Skin of body (tissue), 1 donor: ENCODE measurements at regions not wholly inside any gene's neighbourhood (a gene's known extent, or its start where the extent isn't known, plus 50 kb on each side); places are given as distances from the start of the nearest gene placed in this dataset.
"Not testable (repeated sequence)": the region's sequence is repeated elsewhere in the genome, so short reads cannot be mapped to it uniquely, and the experiment has no call there.

Source experiments
- DNase-seq: peaks from one replicate; lab custom pipeline; 2025; lab: John Stamatoyannopoulos, UW

GRCh38 chr12:91490667-91491311 is 308.2 kb upstream of the DCN start:
- DNase-seq = no peak

DNA sequence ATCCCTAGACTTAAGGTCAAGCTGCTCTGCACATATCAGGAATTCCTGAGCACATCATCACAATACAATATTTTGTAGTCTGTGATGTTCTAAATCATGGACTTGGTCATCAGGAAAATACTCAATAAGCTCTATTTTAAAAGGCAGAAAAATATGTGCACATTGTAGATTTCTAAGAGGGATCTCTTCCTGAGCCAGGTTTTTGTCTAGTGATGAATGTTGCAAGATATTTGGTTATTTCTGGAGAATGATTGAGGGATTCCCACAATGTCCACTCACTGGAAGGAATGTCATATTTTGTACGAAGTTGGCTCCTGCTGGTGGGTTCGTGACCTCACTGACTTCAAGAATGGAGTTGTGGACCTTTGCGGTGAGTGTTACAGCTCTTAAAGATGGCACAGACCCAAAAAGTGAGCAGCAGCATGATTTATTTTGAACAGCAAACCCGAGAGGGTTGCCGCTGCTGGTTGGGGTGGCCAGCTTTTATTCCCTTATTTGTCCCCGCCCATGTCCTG is 300.9 kb upstream of the DCN start:
- DNase-seq = no peak

DNA sequence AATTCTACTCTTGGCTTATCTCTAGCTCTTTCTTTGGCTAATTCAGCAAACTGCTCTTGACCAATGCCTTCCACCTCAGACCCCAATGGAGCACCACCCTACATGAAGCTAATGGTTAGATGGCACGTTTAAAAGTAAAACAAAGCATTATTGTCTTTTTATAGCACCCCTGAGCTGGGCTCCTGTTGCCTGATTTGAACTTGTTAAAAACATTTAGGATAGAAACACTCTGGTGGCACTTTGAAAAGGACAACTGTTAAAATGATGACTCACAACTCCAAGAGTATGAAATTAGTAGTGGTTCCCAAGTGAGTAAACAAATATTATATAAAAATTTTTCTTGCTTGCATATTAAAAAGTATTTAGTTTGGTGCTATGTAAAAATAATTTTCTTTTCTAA is 299.6 kb upstream of the DCN start:
- no peak for DNase-seq

GRCh38 chr12:91478500-91478899 is 295.9 kb upstream of the DCN start:
- no peak for DNase-seq

GRCh38 chr12:91467686-91468085 is 285.1 kb upstream of the DCN start:
- DNase-seq = no peak

DNA sequence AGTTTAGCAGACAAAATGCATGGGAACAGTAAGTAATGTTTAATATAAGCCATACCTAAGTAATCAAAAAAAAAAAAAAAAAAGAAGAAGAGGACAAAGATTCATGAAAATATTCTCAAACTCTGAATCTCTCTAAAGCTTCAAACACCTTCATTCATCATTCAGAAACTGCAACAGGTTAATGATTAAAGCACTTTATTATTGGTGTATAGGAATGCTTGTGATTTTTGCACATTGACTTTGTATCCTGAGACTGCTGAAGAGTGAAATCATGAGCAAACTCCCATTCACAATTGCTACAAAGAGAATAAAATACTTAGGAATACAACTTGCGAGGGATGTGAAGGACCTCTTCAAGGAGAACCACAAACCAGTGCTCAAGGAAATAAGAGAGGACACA is 278.4 kb upstream of the DCN start:
- DNase-seq = no peak

GRCh38 chr12:91460469-91460868 is 277.9 kb upstream of the DCN start:
- DNase-seq = no peak

DNA sequence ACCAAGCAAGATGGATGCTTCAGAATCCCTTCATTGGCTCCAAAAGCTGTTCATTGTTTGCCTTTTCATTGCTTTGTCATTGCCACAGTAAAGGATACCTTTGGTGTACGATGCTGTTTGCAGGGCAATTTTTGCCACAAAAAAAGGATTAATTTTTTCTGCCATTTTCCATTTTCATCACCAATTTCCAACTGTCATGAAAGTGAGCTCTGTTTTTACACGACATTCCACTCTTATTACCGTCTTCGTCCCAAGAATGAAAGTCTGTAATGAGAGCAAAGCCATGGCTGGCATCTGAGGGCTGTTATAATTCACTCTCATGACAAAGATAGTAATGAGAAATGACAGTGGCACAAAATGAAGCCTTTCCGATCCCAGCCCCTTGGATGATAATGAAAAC is 272.7 kb upstream of the DCN start:
- no peak for DNase-seq

- DNase-seq = no peak
Observed at GRCh38 chr12:91454179-91454578, 271.6 kb upstream of the DCN start.

DNA sequence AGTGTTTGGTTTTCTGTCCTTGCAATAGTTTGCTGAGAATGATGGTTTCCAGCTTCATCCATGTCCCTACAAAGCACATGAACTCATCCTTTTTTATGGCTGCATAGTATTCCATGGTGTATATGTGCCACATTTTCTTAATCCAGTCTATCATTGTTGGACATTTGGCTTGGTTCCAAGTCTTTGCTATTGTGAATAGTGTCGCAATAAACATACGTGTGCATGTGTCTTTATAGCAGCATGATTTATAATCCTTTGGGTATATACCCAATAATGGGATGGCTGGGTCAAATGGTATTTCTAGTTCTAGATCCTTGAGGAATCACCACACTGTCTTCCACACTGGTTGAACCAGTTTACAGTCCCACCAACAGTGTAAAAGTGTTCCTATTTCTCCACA is 269.8 kb upstream of the DCN start:
- DNase-seq = not testable (repeated sequence)

- no peak for DNase-seq
Observed at GRCh38 chr12:91441993-91442952, 259.7 kb upstream of the DCN start.

GRCh38 chr12:91441246-91441645 is 258.6 kb upstream of the DCN start:
- DNase-seq = no peak

GRCh38 chr12:91434081-91434480 is 251.5 kb upstream of the DCN start:
- no peak for DNase-seq

- no peak for DNase-seq
Observed at GRCh38 chr12:91432755-91433154, 250.1 kb upstream of the DCN start.

DNA sequence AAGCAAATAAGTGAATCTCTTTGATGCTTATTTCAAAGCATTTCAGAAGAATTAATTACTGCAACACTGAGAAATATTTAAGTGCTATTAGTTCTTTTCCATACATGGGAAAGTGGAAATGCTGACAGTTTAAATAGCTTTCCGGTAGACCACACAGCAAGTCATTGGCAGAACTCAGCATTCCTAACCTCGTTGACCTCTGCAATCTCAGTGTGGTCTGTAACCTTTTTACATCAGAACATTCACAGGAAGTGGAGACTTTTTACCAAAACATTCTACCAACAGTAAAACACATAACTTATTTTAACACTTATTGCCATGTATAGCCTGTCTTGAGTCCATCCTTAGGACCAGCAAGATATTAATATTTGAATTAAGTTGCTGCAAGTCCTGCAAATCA is 249.5 kb upstream of the DCN start:
- DNase-seq = peak; percentile 24

DNA sequence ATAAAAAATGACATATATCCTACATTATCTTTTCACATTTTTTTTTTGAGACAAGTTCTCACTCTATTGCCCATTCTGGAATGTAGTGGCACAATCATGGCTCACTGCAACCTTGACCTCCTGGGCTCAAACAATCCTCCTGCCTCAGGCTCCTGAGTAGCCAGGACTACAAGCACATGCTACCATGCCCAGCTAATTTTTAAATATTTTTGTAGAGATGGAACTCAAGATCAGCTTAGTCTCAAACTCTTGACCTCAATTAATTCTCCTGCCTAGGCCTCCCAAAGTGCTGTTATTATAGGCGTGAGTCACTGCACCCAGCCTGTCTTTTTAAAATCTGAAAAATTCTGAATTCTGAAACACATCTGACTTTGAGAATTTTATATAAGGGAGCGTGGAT is 241.9 kb upstream of the DCN start:
- no peak for DNase-seq

- DNase-seq = no peak
Observed at GRCh38 chr12:91423693-91424050, 241.1 kb upstream of the DCN start.

GRCh38 chr12:91422811-91423692 is 240.4 kb upstream of the DCN start:
- no peak for DNase-seq

DNA sequence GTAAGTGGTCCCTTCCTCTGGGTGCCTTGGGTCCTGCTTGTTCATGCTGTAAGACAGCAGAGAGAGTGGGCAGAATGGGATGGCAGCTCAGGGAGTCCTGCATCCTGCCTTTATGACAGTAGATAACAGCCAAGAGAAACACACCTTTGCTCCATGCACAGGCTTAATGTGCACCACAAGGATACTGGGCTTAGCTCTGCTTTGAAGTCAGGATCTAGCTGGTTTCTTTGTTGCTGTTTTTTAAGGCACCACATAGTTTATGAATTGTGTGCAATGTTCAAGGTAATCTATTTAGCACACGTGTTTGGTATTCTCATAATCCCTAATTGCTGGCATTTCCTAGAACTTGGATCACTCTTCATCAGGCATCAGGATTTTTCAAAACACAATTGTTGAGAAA is 239.5 kb upstream of the DCN start:
- DNase-seq = no peak

GRCh38 chr12:91419809-91420208 is 237.2 kb upstream of the DCN start:
- DNase-seq = no peak

DNA sequence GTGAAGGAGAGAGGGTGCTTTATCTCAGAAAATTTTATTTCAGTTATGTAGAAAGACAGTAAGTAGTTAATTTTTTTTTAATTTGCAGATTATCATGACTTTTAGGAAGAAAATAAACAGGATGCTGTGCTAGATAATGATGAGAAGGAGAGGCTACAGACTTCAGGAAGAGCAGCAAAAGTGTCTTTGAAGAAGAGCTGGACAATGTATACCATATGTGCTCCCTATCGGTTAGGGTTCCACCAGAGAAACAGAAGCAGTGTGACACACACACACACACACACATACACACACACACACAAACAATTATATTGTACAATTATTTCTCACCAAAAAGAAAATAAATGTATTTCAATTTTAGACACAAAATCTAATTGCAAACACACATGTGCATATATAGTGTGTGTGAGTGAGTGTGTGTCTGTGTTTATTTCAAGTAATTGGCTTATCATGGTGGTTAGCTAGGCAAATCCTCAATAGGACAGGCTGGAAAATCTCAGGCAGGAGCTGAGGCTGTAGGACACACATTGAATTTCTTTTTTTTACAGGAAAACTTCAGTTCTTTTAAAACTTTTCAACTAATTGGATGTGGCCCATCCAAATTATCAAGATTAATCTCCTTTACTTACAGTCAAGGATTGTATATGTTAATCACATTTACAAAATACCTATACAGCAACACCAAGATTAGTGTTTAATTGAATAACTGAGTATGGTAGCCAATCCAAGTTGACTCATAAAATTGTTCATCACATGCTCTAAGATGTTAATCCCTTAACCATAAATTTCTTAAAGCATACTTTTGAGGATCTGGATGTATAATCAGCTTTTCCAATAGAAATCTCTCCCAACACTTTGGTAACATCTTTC is 235.8 kb upstream of the DCN start:
- no peak for DNase-seq
